ENCODE measurements at regions not wholly inside any gene's neighbourhood (a gene's known extent, or its start where the extent isn't known, plus 50 kb on each side); places are given as distances from the start of the nearest gene placed in this dataset.

- DNase-seq, result no peak
- H3K9me3 ChIP-seq, result no peaks in the 10 kb centered on the region
Measured at GRCh38 chr7:41599760-41600159, 103.1 kb downstream of the INHBA start.

GRCh38 chr7:41592794-41593193, 110.1 kb downstream of the INHBA start:
- H3K4me3 ChIP-seq (ENCODE audit: low read depth, low read length), result no peak overlapping the region
- H3K36me3 ChIP-seq, result no peaks in the 10 kb centered on the region
- H3K27me3 ChIP-seq, result no peaks in the 10 kb centered on the region
- no peak for DNase-seq
- no peaks in the 10 kb centered on the region for H3K4me1 ChIP-seq
- H3K9me3 ChIP-seq, result no peaks in the 10 kb centered on the region
- TF ChIP-seq CTCF (IDR thresholded peaks at IDR 0.05; ENCODE audit: low read depth, low read length), result no peak

More at GRCh38 chr7:41599760-41600159, 103.1 kb downstream of the INHBA start:
- Histone ChIP-seq H3K4me3 (ENCODE audit: low read depth, low read length) (no peak overlapping the region), H3K27me3 (no peaks in the 10 kb centered on the region), H3K36me3 (no peaks in the 10 kb centered on the region), H3K4me1 (no peaks in the 10 kb centered on the region)
- no peak for TF ChIP-seq CTCF (IDR thresholded peaks at IDR 0.05; ENCODE audit: low read depth, low read length)

GRCh38 chr7:41592236-41592635, 110.7 kb downstream of the INHBA start:
- no peaks in the 10 kb centered on the region for H3K4me1 ChIP-seq
- no peak overlapping the region for H3K4me3 ChIP-seq (ENCODE audit: low read depth, low read length)
- H3K27me3 ChIP-seq, result no peaks in the 10 kb centered on the region
- no peaks in the 10 kb centered on the region for H3K36me3 ChIP-seq
- H3K9me3 ChIP-seq, result no peaks in the 10 kb centered on the region
- no peak for TF ChIP-seq CTCF (IDR thresholded peaks at IDR 0.05; ENCODE audit: low read depth, low read length)
- DNase-seq, result no peak

GRCh38 chr7:41590986-41591385, 111.9 kb downstream of the INHBA start:
- H3K4me3 ChIP-seq (ENCODE audit: low read depth, low read length), result no peak overlapping the region
- no peaks in the 10 kb centered on the region for H3K9me3 ChIP-seq
- DNase-seq, result no peak
- no peaks in the 10 kb centered on the region for H3K36me3 ChIP-seq
- no peaks in the 10 kb centered on the region for H3K27me3 ChIP-seq
- no peak for TF ChIP-seq CTCF (IDR thresholded peaks at IDR 0.05; ENCODE audit: low read depth, low read length)
- H3K4me1 ChIP-seq, result no peaks in the 10 kb centered on the region

GRCh38 chr7:41588341-41588740, 114.5 kb downstream of the INHBA start:
- no peak overlapping the region for H3K4me3 ChIP-seq (ENCODE audit: low read depth, low read length)
- H3K4me1 ChIP-seq, result no peaks in the 10 kb centered on the region
- no peaks in the 10 kb centered on the region; the same call in 1 of the 2 replicates for H3K9me3 ChIP-seq
- no peak for DNase-seq
- no peak for TF ChIP-seq CTCF (IDR thresholded peaks at IDR 0.05; ENCODE audit: low read depth, low read length)
- H3K27me3 ChIP-seq, result no peaks in the 10 kb centered on the region
- no peaks in the 10 kb centered on the region for H3K36me3 ChIP-seq

GRCh38 chr7:41586931-41587640, 115.8 kb downstream of the INHBA start:
- no peak for TF ChIP-seq CTCF (IDR thresholded peaks at IDR 0.05; ENCODE audit: low read depth, low read length)
- Histone ChIP-seq H3K36me3 (no peaks in the 10 kb centered on the region), H3K27me3 (no peaks in the 10 kb centered on the region), H3K4me1 (no peaks in the 10 kb centered on the region), H3K4me3 (ENCODE audit: low read depth, low read length) (no peak overlapping the region), H3K9me3 (no peaks in the 10 kb centered on the region; the same call in 1 of the 2 replicates)
- no peak for DNase-seq
